ENCODE measurements at regions not wholly inside any gene's neighbourhood (a gene's known extent, or its start where the extent isn't known, plus 50 kb on each side); places are given as distances from the start of the nearest gene placed in this dataset.

GRCh38 chr11:116079580-116079979 is 575.4 kb upstream of the CADM1 start:
- no peak for TF ChIP-seq CTCF (IDR thresholded peaks at IDR 0.05; ENCODE audit: low read depth, low read length)
- no peak overlapping the region for H3K4me3 ChIP-seq (ENCODE audit: low read depth, low read length)

- TF ChIP-seq CTCF (IDR thresholded peaks at IDR 0.05; ENCODE audit: low read depth, low read length) = no peak
- H3K4me3 ChIP-seq (ENCODE audit: low read depth, low read length) = no peak overlapping the region
Measured at GRCh38 chr11:116078101-116078591, 573.9 kb upstream of the CADM1 start.

- no peak for TF ChIP-seq CTCF (IDR thresholded peaks at IDR 0.05; ENCODE audit: low read depth, low read length)
- H3K4me3 ChIP-seq (ENCODE audit: low read depth, low read length) = no peak overlapping the region
Measured at GRCh38 chr11:116077092-116077491, 572.9 kb upstream of the CADM1 start.

GRCh38 chr11:116073854-116074837 is 569.9 kb upstream of the CADM1 start:
- TF ChIP-seq CTCF (IDR thresholded peaks at IDR 0.05; ENCODE audit: low read depth, low read length) = no peak
- no peak overlapping the region for H3K4me3 ChIP-seq (ENCODE audit: low read depth, low read length)

GRCh38 chr11:116072601-116073410 is 568.6 kb upstream of the CADM1 start:
- TF ChIP-seq CTCF (IDR thresholded peaks at IDR 0.05; ENCODE audit: low read depth, low read length) = no peak
- H3K4me3 ChIP-seq (ENCODE audit: low read depth, low read length) = no peak overlapping the region

GRCh38 chr11:116072133-116072532 is 567.9 kb upstream of the CADM1 start:
- no peak overlapping the region for H3K4me3 ChIP-seq (ENCODE audit: low read depth, low read length)
- TF ChIP-seq CTCF (IDR thresholded peaks at IDR 0.05; ENCODE audit: low read depth, low read length) = no peak
